Memory B cell (primary cell): ENCODE measurements at regions not wholly inside any gene's neighbourhood (a gene's known extent, or its start where the extent isn't known, plus 50 kb on each side); places are given as distances from the start of the nearest gene placed in this dataset.
"Not testable (repeated sequence)": the region's sequence is repeated elsewhere in the genome, so short reads cannot be mapped to it uniquely, and the experiment has no call there.

Source experiments
- ATAC-seq: fragments of 150-1000 bp; cut with Tn5 transposase; 2 replicates; pipeline ENCODE4 v1.10.0; 2021; ENCODE audit warnings: low read depth, mild to moderate bottlenecking, moderate library complexity
- DNase-seq, 2 donors: peaks; one replicate each; pipeline ENCODE4 v3.0.0; 2022; ENCODE audit warnings: low spot score in 2 of 2
- H3K27ac Mint-ChIP-seq: one replicate; pipeline ENCODE4 v1.8.0; 2022; ENCODE audit warnings: mild to moderate bottlenecking, moderate library complexity, mixed read lengths
- H3K27me3 Mint-ChIP-seq: one replicate; pipeline ENCODE4 v1.8.0; 2022; ENCODE audit warnings: mixed read lengths
- H3K36me3 Mint-ChIP-seq: one replicate; pipeline ENCODE4 v1.8.0; 2022; ENCODE audit warnings: mild to moderate bottlenecking, mixed read lengths
- H3K4me1 Mint-ChIP-seq: one replicate; pipeline ENCODE4 v1.8.0; 2022; ENCODE audit warnings: mixed read lengths
- H3K4me3 Mint-ChIP-seq: one replicate; pipeline ENCODE4 v1.8.0; 2022; ENCODE audit warnings: mild to moderate bottlenecking, moderate library complexity, mixed read lengths
- H3K9me3 Mint-ChIP-seq: one replicate; pipeline ENCODE4 v1.8.0; 2022; ENCODE audit warnings: mixed read lengths

DNA sequence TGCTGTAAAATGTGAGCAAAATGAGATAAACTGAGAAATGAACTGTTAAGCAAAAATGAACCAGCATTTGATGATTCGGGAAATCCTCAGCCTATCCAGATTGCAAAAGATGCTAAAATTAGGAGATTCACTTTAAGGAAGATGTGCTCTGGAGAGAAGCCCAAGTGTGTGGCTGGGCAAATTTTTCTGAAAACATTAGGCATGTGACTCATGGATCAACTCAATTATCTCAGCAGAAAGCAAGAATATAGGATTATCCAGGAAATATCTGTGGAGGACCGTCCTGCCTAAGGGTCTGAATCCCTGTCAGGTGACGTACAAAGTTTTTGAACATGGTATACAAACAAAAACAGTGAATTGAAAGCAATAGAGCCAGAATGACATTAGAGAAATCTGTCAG is 1268.3 kb upstream of the TMEFF2 start:
- no peak overlapping the region for H3K4me3 Mint-ChIP-seq
- no peak overlapping the region for H3K27ac Mint-ChIP-seq
- no peak for ATAC-seq
- no peaks in the 10 kb centered on the region for H3K27me3 Mint-ChIP-seq
- peaks cover 2% of the 10 kb centered on the region for H3K4me1 Mint-ChIP-seq
- no peak for DNase-seq
- no peaks in the 10 kb centered on the region for H3K36me3 Mint-ChIP-seq
- H3K9me3 Mint-ChIP-seq = peaks cover 9% of the 10 kb centered on the region

DNA sequence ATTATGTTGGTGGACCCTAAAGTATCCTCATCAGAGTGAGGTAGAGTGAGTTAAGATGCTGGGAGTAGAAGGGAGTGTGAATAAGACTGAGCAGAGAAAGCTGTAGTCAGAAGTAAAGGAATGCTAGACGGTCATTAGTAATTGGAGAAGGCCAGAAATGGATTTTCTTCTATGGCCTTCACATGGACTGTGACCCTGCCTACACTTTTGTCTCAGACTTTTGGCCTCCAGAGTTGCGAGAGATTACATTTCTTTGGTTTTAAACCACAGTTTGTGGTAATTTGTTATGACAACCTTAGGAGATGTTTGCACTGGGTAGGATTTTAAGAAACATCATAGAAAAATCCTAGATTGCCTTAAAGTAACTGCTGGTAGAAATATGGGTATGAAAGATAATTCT is 1267.7 kb upstream of the TMEFF2 start:
- Mint-ChIP-seq H3K27ac (no peak overlapping the region), H3K9me3 (peaks cover 9% of the 10 kb centered on the region), H3K4me1 (peaks cover 2% of the 10 kb centered on the region), H3K36me3 (no peaks in the 10 kb centered on the region), H3K4me3 (no peak overlapping the region), H3K27me3 (no peaks in the 10 kb centered on the region)
- no peak for ATAC-seq
- DNase-seq = no peak

DNA sequence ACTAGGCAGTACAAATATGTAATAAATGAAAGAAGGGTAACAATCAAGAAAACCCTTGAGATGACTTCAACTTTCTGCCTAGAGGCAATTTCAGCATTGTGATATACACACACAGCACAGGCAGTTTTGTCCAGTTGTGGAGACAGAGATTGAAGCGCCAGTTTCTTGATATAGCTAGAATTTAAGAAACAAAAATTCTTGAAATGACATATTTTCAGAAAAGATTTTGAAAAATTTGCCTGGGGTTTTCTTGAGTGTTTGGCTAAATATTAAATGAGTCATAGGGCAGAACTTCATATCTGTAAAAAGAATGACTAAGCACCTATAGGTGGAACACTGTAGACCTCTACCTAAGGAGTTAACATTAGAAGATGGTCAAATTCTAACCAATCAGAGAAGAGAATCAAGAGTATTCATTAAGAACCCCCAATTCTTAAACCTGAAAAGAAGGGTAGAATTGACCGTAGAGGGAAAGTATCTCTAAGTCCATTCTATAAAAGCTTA is 1266.8 kb upstream of the TMEFF2 start:
- H3K27me3 Mint-ChIP-seq = no peaks in the 10 kb centered on the region
- H3K27ac Mint-ChIP-seq = no peak overlapping the region

DNA sequence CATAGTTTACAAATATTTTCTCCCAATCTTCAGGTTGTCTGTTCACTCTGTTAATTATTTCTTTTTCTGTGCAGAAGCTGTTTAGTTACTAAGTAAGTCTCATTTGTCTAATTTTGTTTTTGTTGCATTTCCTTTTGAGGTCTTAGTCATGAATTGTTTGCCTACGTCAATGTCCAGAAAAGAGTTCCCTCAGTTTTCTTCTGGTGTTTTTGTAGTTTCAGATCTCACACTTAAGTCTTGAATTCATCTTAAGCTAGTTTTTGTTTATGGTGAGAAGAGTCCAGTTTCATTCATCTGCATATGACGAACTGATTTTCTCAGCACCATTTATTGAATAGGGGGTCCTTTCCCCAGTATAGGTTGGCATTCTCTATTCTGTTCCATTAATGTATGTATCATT is 1252.2 kb upstream of the TMEFF2 start:
- no peak for DNase-seq
- Mint-ChIP-seq H3K9me3 (no peaks in the 10 kb centered on the region), H3K4me3 (no peak overlapping the region), H3K27ac (no peak overlapping the region), H3K36me3 (no peaks in the 10 kb centered on the region), H3K27me3 (no peaks in the 10 kb centered on the region), H3K4me1 (no peaks in the 10 kb centered on the region)
- ATAC-seq = no peak

More for the DNA sequence above, 1266.8 kb upstream of the TMEFF2 start:
- Mint-ChIP-seq H3K9me3 (peaks cover 9% of the 10 kb centered on the region), H3K4me3 (no peak overlapping the region), H3K36me3 (no peaks in the 10 kb centered on the region), H3K4me1 (no peaks in the 10 kb centered on the region)
- DNase-seq (no peak), ATAC-seq (no peak)

DNA sequence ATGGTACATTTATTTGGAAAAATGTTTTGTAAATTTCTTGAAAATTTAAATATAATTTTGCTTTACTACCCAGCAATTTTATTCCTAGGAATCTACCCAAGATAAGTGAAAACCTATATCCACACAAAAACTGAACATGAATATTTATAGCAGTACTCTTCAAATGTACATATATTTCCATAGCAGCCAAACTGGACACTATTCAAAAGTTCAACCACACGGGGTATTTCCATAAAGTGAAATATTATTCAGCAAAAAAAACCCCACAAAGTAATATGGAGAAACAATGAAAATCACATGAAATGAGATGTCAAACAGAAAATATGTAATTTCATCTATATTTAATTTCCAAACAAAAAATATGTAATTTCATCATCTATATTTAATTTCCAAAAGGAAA is 1247.6 kb upstream of the TMEFF2 start:
- Mint-ChIP-seq H3K27ac (no peak overlapping the region), H3K27me3 (no peaks in the 10 kb centered on the region), H3K36me3 (no peaks in the 10 kb centered on the region), H3K4me1 (no peaks in the 10 kb centered on the region), H3K9me3 (no peaks in the 10 kb centered on the region), H3K4me3 (no peak overlapping the region)
- ATAC-seq = no peak
- no peak for DNase-seq

DNA sequence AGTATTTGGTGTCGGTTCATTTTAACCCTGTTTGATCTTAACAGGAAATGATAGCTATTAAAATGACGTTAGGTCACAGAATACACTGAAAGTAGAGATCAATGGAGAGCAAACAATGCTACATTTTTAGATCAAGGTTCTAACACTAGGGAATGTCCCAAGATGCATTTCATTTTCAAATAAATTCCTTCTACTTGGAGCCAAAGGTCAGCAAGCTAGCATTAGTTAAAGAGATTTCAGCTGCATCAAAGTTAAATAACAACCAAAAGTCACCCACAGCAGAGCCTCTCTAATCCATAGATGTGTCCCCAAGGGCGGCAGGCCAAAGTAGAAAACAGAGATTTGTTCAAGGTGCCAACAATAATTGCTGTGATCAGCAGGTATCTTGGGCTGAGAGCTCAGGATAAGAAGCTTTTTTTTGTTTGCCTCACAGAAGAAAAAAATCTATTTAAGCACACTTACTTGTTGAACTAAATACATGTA is 1233.6 kb upstream of the TMEFF2 start:
- DNase-seq (no peak), ATAC-seq (no peak)
- H3K4me1 Mint-ChIP-seq = no peaks in the 10 kb centered on the region
- H3K4me3 Mint-ChIP-seq = no peak overlapping the region
- H3K9me3 Mint-ChIP-seq = no peaks in the 10 kb centered on the region
- H3K27me3 Mint-ChIP-seq = no peaks in the 10 kb centered on the region
- H3K27ac Mint-ChIP-seq = no peak overlapping the region
- H3K36me3 Mint-ChIP-seq = no peaks in the 10 kb centered on the region

DNA sequence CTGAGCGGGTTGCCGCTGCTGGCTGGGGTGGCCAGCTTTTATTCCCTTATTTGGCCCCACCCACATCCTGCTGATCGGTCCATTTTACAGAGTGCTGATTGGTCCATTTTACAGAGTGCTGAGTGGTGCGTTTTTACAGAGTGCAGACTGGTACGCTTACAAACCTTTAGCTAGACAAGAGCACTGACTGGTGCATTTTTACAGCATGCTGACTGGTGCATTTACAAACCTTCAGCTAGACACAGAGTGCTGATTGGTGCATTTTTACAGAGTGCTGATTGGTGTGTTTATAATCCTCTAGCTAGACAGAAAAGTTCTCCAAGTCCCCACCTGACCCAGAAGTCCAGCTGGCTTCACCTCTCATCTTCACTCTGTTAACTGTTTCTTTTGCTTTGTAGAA is 1217.6 kb upstream of the TMEFF2 start:
- H3K4me3 Mint-ChIP-seq, H3K36me3 Mint-ChIP-seq, H3K27me3 Mint-ChIP-seq, H3K4me1 Mint-ChIP-seq, ATAC-seq, DNase-seq, H3K9me3 Mint-ChIP-seq, H3K27ac Mint-ChIP-seq: not testable (repeated sequence)

DNA sequence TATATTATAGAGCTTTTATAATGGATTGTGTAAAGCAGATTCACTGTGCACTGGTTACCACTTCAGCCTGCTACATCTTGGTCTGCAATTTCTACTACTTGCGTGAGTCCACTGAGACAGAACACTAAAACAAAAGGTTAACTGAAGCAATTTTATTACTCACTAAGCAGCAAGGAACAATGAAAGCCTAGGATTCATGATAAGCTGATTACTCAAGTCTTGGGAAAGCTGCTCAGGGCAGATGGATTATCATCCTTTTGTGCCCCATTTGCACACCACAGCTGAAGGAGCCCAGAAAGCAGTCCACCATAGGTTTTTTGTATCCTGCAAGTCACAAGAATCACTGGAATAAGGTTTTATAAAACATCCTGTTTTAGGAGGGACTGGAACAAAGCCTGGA is 1215.2 kb upstream of the TMEFF2 start:
- no peak overlapping the region for H3K27ac Mint-ChIP-seq
- no peak for DNase-seq
- no peak for ATAC-seq
- no peak overlapping the region for H3K4me3 Mint-ChIP-seq
- H3K36me3 Mint-ChIP-seq = no peaks in the 10 kb centered on the region
- peaks cover 1% of the 10 kb centered on the region for H3K9me3 Mint-ChIP-seq
- H3K4me1 Mint-ChIP-seq = no peaks in the 10 kb centered on the region
- H3K27me3 Mint-ChIP-seq = peaks cover 1% of the 10 kb centered on the region

DNA sequence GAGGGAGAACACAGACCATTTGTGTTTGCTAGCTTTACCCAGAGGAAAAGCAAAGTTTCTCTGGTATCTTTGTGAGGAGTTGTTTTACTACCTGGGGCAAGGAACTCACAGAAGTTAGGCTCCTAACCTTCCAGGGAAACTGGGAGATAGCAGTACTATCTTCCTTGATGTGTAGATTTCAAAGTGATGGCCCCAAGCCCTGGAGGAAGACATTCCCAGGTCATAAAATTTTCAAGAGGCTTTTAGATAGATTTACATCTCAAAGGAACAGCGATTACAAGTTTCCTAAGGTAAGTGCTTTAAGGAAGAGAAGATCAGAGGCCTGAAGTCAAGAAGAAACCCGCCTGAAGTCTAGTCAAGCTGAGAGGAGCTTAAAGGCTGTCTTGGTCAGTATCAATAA is 1187.8 kb upstream of the TMEFF2 start:
- no peak overlapping the region for H3K4me3 Mint-ChIP-seq
- H3K4me1 Mint-ChIP-seq = no peaks in the 10 kb centered on the region
- H3K27me3 Mint-ChIP-seq = no peaks in the 10 kb centered on the region
- no peak for ATAC-seq
- peaks cover 3% of the 10 kb centered on the region for H3K9me3 Mint-ChIP-seq
- DNase-seq = no peak
- no peaks in the 10 kb centered on the region for H3K36me3 Mint-ChIP-seq
- H3K27ac Mint-ChIP-seq = no peak overlapping the region

DNA sequence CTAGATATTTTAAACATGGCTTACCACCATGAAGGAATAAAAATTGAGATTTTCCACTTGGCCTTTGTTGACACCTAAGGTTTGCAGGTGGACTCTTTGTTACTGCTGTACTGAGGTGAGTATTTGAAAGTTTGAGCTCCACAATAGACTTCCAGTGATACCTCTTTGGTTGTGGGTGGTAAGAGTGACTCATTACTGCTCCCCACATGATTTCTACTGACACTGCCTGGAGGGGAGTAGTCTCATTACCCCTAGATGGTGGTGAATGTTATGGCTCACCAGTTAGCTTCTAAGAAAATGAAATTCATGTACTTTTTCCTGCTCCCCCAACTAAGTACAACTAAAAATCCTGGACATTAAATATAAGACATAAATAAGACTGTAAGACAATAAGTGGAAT is 1183.1 kb upstream of the TMEFF2 start:
- ATAC-seq = no peak
- H3K4me1 Mint-ChIP-seq = no peaks in the 10 kb centered on the region
- H3K36me3 Mint-ChIP-seq = no peaks in the 10 kb centered on the region
- no peak overlapping the region for H3K27ac Mint-ChIP-seq
- H3K27me3 Mint-ChIP-seq = no peaks in the 10 kb centered on the region
- DNase-seq = no peak
- H3K4me3 Mint-ChIP-seq = no peak overlapping the region
- H3K9me3 Mint-ChIP-seq = peaks cover 3% of the 10 kb centered on the region

DNA sequence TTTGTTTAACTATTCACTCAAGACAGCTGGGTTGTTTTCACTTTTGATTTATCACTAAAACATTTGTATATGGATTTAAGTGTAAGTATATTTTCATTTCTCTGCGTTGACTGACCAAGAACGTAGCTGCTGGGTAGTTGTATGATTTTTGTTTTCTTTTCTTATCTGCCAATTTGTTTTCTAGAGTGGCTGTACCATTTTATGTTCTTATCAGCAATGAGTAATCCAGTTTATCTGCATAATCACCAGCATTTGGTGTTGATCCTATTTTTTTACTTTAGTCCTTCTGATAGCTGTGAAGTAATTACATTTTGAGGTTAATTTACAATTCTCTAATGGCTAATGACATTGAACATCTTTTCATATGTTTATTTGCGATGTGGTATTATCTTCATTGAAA is 1178.4 kb upstream of the TMEFF2 start:
- Mint-ChIP-seq H3K27ac (no peak overlapping the region), H3K9me3 (peaks cover 3% of the 10 kb centered on the region), H3K4me3 (no peak overlapping the region), H3K27me3 (no peaks in the 10 kb centered on the region), H3K36me3 (no peaks in the 10 kb centered on the region), H3K4me1 (no peaks in the 10 kb centered on the region)
- DNase-seq (no peak), ATAC-seq (no peak)

DNA sequence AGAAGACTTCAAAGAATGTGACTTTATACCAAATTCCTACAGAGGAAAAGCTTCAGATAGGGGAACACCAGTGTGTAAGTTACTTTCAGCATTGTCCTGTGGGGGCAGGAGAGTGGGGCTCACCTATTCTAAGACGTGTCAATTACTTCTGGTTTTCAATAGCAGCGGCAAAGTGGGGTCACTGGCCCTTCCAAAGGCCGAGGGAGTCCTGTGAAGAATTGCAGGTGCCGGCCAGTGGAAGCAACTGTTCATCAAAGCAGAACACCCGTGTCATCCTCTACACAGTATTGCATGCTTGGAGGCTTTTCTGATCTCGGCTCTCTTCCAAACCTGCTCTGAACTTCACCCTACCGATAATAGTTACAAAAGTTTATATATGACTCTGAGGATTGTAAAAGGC is 1176.5 kb upstream of the TMEFF2 start:
- H3K4me3 Mint-ChIP-seq = no peak overlapping the region
- ATAC-seq (no peak), DNase-seq (no peak)
- no peaks in the 10 kb centered on the region for H3K36me3 Mint-ChIP-seq
- peaks cover 3% of the 10 kb centered on the region for H3K9me3 Mint-ChIP-seq
- H3K27ac Mint-ChIP-seq = no peak overlapping the region
- no peaks in the 10 kb centered on the region for H3K4me1 Mint-ChIP-seq
- H3K27me3 Mint-ChIP-seq = no peaks in the 10 kb centered on the region

DNA sequence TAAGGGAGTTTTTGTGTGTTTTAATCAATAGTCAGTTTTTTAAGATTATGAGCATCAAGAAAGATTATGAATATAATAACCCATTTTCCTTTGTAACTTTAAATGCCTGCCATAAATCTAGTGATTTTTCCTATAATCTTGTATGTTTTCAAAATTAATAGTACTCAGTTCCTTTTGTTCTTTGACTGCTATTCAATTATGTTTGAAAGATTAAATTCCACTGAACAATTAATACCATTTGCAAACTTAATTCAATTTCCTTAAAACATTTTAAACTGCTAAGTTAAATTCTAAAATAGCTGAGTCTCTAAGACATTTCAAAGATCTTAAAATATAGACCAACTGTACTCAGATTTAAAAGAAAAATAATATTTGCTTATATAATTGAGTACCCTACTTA is 1173.9 kb upstream of the TMEFF2 start:
- DNase-seq (no peak), ATAC-seq (no peak)
- Mint-ChIP-seq H3K27ac (no peak overlapping the region), H3K27me3 (no peaks in the 10 kb centered on the region), H3K9me3 (no peaks in the 10 kb centered on the region), H3K36me3 (no peaks in the 10 kb centered on the region), H3K4me1 (no peaks in the 10 kb centered on the region), H3K4me3 (no peak overlapping the region)

DNA sequence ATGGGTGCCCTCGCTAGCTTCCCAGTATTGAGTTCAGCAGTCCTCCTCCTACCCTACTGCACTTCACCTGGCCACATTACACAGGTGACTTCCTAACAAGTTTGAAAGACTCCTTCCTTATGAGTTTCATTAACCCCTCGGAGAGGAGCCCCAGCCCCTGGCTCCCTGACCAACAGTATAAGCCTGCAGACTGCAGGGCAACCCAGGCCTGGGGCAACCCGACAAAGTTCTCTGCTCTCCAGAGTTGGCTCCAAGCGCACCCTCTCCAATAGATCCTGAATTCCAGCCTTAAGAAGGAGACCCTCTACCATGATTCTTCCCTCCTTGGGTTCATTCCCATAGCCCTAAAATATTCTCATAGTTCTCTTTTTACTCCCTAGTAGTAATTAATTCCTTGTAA is 1162.8 kb upstream of the TMEFF2 start:
- Mint-ChIP-seq H3K4me1 (no peaks in the 10 kb centered on the region), H3K9me3 (no peaks in the 10 kb centered on the region), H3K27ac (no peak overlapping the region), H3K4me3 (no peak overlapping the region), H3K36me3 (no peaks in the 10 kb centered on the region), H3K27me3 (no peaks in the 10 kb centered on the region)
- no peak for ATAC-seq
- DNase-seq = no peak

DNA sequence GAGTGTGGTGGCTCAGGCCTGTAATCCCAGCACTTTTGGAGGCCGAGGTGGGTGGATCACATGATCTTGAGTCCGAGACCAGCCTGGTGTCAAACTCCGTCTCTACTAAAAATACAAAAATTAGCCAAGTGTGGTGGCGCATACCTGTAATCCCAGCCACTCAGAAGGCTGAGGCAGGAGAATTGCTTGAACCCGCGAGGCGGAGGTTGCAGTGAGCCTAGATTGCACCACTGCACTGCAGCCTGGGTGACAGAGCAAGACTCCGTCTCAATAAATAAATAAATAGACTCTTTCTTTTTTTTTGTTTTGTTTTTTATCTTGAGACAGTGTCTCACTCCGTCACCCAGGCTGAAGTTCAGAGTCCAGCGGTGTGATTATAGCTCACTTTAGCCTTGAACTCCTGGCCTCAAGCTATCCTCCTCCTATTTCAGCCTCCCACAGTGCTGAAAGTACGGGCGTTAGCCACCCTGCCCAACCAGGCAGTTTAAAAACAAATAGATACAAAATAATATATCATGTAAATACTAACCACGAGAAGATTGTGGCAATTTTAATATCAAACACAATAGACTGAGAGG is 1158.0 kb upstream of the TMEFF2 start:
- not testable (repeated sequence) for DNase-seq, H3K9me3 Mint-ChIP-seq, H3K27ac Mint-ChIP-seq, H3K27me3 Mint-ChIP-seq, H3K4me3 Mint-ChIP-seq, ATAC-seq, H3K4me1 Mint-ChIP-seq, H3K36me3 Mint-ChIP-seq
